C4-2B (cell line): ENCODE measurements at regions not wholly inside any gene's neighbourhood (a gene's known extent, or its start where the extent isn't known, plus 50 kb on each side); places are given as distances from the start of the nearest gene placed in this dataset.

Experiments used
- ZFX ChIP-seq: fragments of 450-650 bp; IDR thresholded peaks from 2 replicates; pipeline ENCODE4 v1.6.1; 2017
- TF ChIP-seq, protein P1 (sequence below): fragments of 450-650 bp; conservative IDR thresholded peaks from 2 replicates; pipeline ENCODE4 v1.5.1; 2017; ENCODE audit warnings: mild to moderate bottlenecking

DNA sequence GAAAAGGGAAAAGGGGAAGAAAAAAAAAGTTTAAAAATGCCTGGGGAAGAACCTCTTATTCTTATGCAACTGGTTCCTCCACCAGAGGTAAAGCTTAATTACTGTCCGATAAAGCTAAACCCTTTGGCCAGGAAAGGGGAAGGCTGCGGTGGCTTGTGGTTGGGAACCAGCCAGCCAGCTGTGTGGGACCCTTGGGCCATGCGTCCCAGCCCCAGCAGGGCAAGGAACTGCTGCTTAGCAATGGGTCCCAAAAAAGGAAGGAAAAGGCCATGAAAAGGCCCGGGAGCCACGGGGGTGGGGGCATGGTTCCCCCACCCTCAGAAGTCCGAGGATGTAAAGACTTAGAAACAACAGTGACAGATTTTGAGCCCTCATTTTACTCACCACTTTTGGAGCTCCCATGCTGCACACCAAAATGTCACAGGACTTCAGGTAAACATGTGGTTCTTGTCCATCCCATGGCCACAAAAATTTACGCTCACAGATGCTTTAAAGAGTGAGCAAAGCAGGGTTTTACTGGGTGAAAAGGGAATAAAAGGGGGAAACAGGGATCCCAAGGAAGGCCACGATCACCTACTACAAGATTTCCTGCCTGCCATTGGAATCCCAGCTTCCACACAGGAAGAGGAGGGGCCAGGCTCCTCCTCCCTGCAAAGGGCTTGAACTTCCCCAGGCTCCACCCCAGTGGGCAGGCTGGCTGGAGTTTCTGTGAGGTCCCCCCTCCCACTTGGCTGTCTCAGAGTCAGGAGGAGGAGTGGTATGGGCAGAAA is 1234.7 kb upstream of the GJE1 start:
- TF ChIP-seq, protein P1, sequence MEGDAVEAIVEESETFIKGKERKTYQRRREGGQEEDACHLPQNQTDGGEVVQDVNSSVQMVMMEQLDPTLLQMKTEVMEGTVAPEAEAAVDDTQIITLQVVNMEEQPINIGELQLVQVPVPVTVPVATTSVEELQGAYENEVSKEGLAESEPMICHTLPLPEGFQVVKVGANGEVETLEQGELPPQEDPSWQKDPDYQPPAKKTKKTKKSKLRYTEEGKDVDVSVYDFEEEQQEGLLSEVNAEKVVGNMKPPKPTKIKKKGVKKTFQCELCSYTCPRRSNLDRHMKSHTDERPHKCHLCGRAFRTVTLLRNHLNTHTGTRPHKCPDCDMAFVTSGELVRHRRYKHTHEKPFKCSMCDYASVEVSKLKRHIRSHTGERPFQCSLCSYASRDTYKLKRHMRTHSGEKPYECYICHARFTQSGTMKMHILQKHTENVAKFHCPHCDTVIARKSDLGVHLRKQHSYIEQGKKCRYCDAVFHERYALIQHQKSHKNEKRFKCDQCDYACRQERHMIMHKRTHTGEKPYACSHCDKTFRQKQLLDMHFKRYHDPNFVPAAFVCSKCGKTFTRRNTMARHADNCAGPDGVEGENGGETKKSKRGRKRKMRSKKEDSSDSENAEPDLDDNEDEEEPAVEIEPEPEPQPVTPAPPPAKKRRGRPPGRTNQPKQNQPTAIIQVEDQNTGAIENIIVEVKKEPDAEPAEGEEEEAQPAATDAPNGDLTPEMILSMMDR = no peak
- no peak for TF ChIP-seq ZFX
